ENCODE measurements at regions not wholly inside any gene's neighbourhood (a gene's known extent, or its start where the extent isn't known, plus 50 kb on each side); places are given as distances from the start of the nearest gene placed in this dataset.
A peak's percentile ranks its signal among the peaks of the same experiment; 100 is the strongest.
"Not testable (repeated sequence)": the region's sequence is repeated elsewhere in the genome, so short reads cannot be mapped to it uniquely, and the experiment has no call there.

GRCh38 chr3:182413682-182414081 lies 379.6 kb upstream of the ATP11B start:
- Histone ChIP-seq H3K36me3 (ENCODE audit: insufficient read depth, low read length) (no peaks in the 10 kb centered on the region), H3K9ac (ENCODE audit: insufficient read length) (no peak overlapping the region), H3K9me3 (ENCODE audit: low read depth, low read length) (no peaks in the 10 kb centered on the region), H3K27ac (no peak overlapping the region), H3K4me3 (no peak overlapping the region)
- DNase-seq (ENCODE audit: low read depth, low spot score): no peak
- no peak for TF ChIP-seq POLR2AphosphoS5 (IDR thresholded peaks at IDR 0.05; ENCODE audit: borderline replicate concordance, low read depth, low read length)
- TF ChIP-seq EZH2 (IDR thresholded peaks at IDR 0.05): no peak
- TF ChIP-seq FOXP2 (optimal IDR thresholded peaks at IDR 0.05; ENCODE audit: control extremely low read depth, extremely low read length, insufficient read depth): no peak

GRCh38 chr3:182414586-182414985 lies 378.7 kb upstream of the ATP11B start:
- Histone ChIP-seq H3K4me3 (no peak overlapping the region), H3K9me3 (ENCODE audit: low read depth, low read length) (no peaks in the 10 kb centered on the region), H3K36me3 (ENCODE audit: insufficient read depth, low read length) (no peaks in the 10 kb centered on the region), H3K27ac (no peak overlapping the region), H3K9ac (ENCODE audit: insufficient read length) (no peak overlapping the region)
- no peak for DNase-seq (ENCODE audit: low read depth, low spot score)
- TF ChIP-seq FOXP2 (optimal IDR thresholded peaks at IDR 0.05; ENCODE audit: control extremely low read depth, extremely low read length, insufficient read depth) (no peak), POLR2AphosphoS5 (IDR thresholded peaks at IDR 0.05; ENCODE audit: borderline replicate concordance, low read depth, low read length) (no peak), EZH2 (IDR thresholded peaks at IDR 0.05) (no peak)

GRCh38 chr3:182420741-182421140 lies 372.6 kb upstream of the ATP11B start:
- no peaks in the 10 kb centered on the region for H3K36me3 ChIP-seq (ENCODE audit: insufficient read depth, low read length)
- DNase-seq (ENCODE audit: low read depth, low spot score): no peak
- TF ChIP-seq POLR2AphosphoS5 (IDR thresholded peaks at IDR 0.05; ENCODE audit: borderline replicate concordance, low read depth, low read length) (no peak), EZH2 (IDR thresholded peaks at IDR 0.05) (no peak), FOXP2 (optimal IDR thresholded peaks at IDR 0.05; ENCODE audit: control extremely low read depth, extremely low read length, insufficient read depth) (no peak)
- no peak overlapping the region for H3K27ac ChIP-seq
- no peak overlapping the region for H3K4me3 ChIP-seq
- no peaks in the 10 kb centered on the region for H3K9me3 ChIP-seq (ENCODE audit: low read depth, low read length)
- no peak overlapping the region for H3K9ac ChIP-seq (ENCODE audit: insufficient read length)

GRCh38 chr3:182424006-182424405 lies 369.3 kb upstream of the ATP11B start:
- Histone ChIP-seq H3K4me3 (no peak overlapping the region), H3K9me3 (ENCODE audit: low read depth, low read length) (no peaks in the 10 kb centered on the region), H3K36me3 (ENCODE audit: insufficient read depth, low read length) (no peaks in the 10 kb centered on the region), H3K27ac (no peak overlapping the region), H3K9ac (ENCODE audit: insufficient read length) (no peak overlapping the region)
- no peak for TF ChIP-seq POLR2AphosphoS5 (IDR thresholded peaks at IDR 0.05; ENCODE audit: borderline replicate concordance, low read depth, low read length)
- no peak for TF ChIP-seq EZH2 (IDR thresholded peaks at IDR 0.05)
- no peak for TF ChIP-seq FOXP2 (optimal IDR thresholded peaks at IDR 0.05; ENCODE audit: control extremely low read depth, extremely low read length, insufficient read depth)
- no peak for DNase-seq (ENCODE audit: low read depth, low spot score)

- H3K4me3 ChIP-seq; H3K9me3 ChIP-seq (ENCODE audit: low read depth, low read length); H3K36me3 ChIP-seq (ENCODE audit: insufficient read depth, low read length); H3K27ac ChIP-seq; H3K9ac ChIP-seq (ENCODE audit: insufficient read length); DNase-seq (ENCODE audit: low read depth, low spot score): not testable (repeated sequence)
Observed at GRCh38 chr3:182425926-182426718, 367.2 kb upstream of the ATP11B start.

- H3K9ac ChIP-seq (ENCODE audit: insufficient read length); H3K27ac ChIP-seq; H3K36me3 ChIP-seq (ENCODE audit: insufficient read depth, low read length); H3K9me3 ChIP-seq (ENCODE audit: low read depth, low read length); H3K4me3 ChIP-seq; DNase-seq (ENCODE audit: low read depth, low spot score): not testable (repeated sequence)
Observed at GRCh38 chr3:182431972-182432371, 361.3 kb upstream of the ATP11B start.

- Histone ChIP-seq H3K4me3 (no peak overlapping the region), H3K9me3 (ENCODE audit: low read depth, low read length) (no peaks in the 10 kb centered on the region), H3K9ac (ENCODE audit: insufficient read length) (no peak overlapping the region), H3K27ac (no peak overlapping the region), H3K36me3 (ENCODE audit: insufficient read depth, low read length) (no peaks in the 10 kb centered on the region)
- TF ChIP-seq FOXP2 (optimal IDR thresholded peaks at IDR 0.05; ENCODE audit: control extremely low read depth, extremely low read length, insufficient read depth): no peak
- DNase-seq (ENCODE audit: low read depth, low spot score): no peak
Observed at GRCh38 chr3:182435860-182436259, 357.4 kb upstream of the ATP11B start.

- peak overlapping the region; percentile 52 for H3K4me3 ChIP-seq
- DNase-seq (ENCODE audit: low read depth, low spot score): no peak
- TF ChIP-seq POLR2AphosphoS5 (IDR thresholded peaks at IDR 0.05; ENCODE audit: borderline replicate concordance, low read depth, low read length): no peak
- TF ChIP-seq FOXP2 (optimal IDR thresholded peaks at IDR 0.05; ENCODE audit: control extremely low read depth, extremely low read length, insufficient read depth): no peak
- no peak for TF ChIP-seq EZH2 (IDR thresholded peaks at IDR 0.05)
- no peaks in the 10 kb centered on the region for H3K9me3 ChIP-seq (ENCODE audit: low read depth, low read length)
- no peak overlapping the region for H3K9ac ChIP-seq (ENCODE audit: insufficient read length)
- H3K27ac ChIP-seq: no peak overlapping the region; the same call in 1 of the 2 replicates
- no peaks in the 10 kb centered on the region for H3K36me3 ChIP-seq (ENCODE audit: insufficient read depth, low read length)
Observed at GRCh38 chr3:182436547-182436946, 356.8 kb upstream of the ATP11B start.

GRCh38 chr3:182438398-182438797 lies 354.9 kb upstream of the ATP11B start:
- no peak for DNase-seq (ENCODE audit: low read depth, low spot score)
- Histone ChIP-seq H3K36me3 (ENCODE audit: insufficient read depth, low read length) (no peaks in the 10 kb centered on the region), H3K27ac (no peak overlapping the region), H3K9ac (ENCODE audit: insufficient read length) (no peak overlapping the region), H3K4me3 (no peak overlapping the region), H3K9me3 (ENCODE audit: low read depth, low read length) (no peaks in the 10 kb centered on the region)
- TF ChIP-seq POLR2AphosphoS5 (IDR thresholded peaks at IDR 0.05; ENCODE audit: borderline replicate concordance, low read depth, low read length): no peak
